B cell (primary cell): ENCODE measurements at regions not wholly inside any gene's neighbourhood (a gene's known extent, or its start where the extent isn't known, plus 50 kb on each side); places are given as distances from the start of the nearest gene placed in this dataset.

Experiments
- ATAC-seq: fragments of 200-7000 bp; cut with Tn5 transposase; one replicate; pipeline ENCODE4 v1.10.0; 2021; ENCODE audit warnings: low read depth, mild to moderate bottlenecking, moderate number of reproducible peaks, moderate library complexity
- CTCF ChIA-PET: fragments of 350-600 bp; sonication (Branson Sonifier 250); formaldehyde crosslinking; loops from one replicate; lab custom pipeline; 2021; ENCODE audit warnings: antibody characterized with exemption, inconsistent platforms; lab: Charles Lee
- POLR2A ChIA-PET: fragments of 350-600 bp; sonication (Branson Sonifier 250); formaldehyde crosslinking; loops from one replicate; lab custom pipeline; 2021; ENCODE audit warnings: antibody characterized with exemption; lab: Charles Lee
- DNase-seq: peaks from one replicate; pipeline ENCODE4 v3.0.0; 2013
- H2AFZ ChIP-seq: 2 replicates; pipeline ENCODE4 v1.6.1; 2012; ENCODE audit warnings: mild to moderate bottlenecking, low read depth, low read length; ENCODE audit not compliant: insufficient read depth, poor library complexity, severe bottlenecking
- H3K27ac ChIP-seq, 2 donors: 1 replicate in 1 of 2; 2 replicates in 1 of 2; pipeline ENCODE4 v1.5.1; 2012 to 2013; ENCODE audit warnings: low read length in 2 of 2, mild to moderate bottlenecking in 2 of 2, moderate library complexity in 1 of 2
- H3K27me3 ChIP-seq, 4 experiments: fragments of 200-600 bp in 1 of 4; sonication (generic) in 1 of 4; replicated peaks in 1 of 4; 1 replicate in 2 of 4; 2 replicates in 2 of 4; pipeline versions ENCODE4 v1.6.1 to v1.7.0; 2013 to 2016; ENCODE audit warnings: low read length in 3 of 4, mild to moderate bottlenecking in 2 of 4, mixed read lengths in 1 of 4, moderate library complexity in 1 of 4; ENCODE audit not compliant: insufficient read depth in 4 of 4, control insufficient read depth in 3 of 4; ENCODE audit errors: control extremely low read depth in 1 of 4
- H3K36me3 ChIP-seq, 2 experiments: replicated peaks in 1 of 2; 1 replicate in 1 of 2; 2 replicates in 1 of 2; pipeline versions ENCODE4 v1.6.1 to v1.7.1; 2013; ENCODE audit warnings: low read length in 1 of 2; ENCODE audit not compliant: insufficient read depth in 2 of 2, control insufficient read depth in 1 of 2; ENCODE audit errors: control extremely low read depth in 1 of 2, extremely low read depth in 1 of 2
- H3K4me1 ChIP-seq, 2 donors: fragments of 200-600 bp in 1 of 2; sonication (generic) in 1 of 2; 1 replicate in 1 of 2; 2 replicates in 1 of 2; pipeline versions ENCODE4 v1.5.1 to v1.6.1; 2013 to 2017; ENCODE audit warnings: low read length in 2 of 2; ENCODE audit not compliant: control insufficient read depth in 2 of 2, insufficient read depth in 2 of 2
- H3K4me2 ChIP-seq: replicated peaks from 2 replicates; pipeline ENCODE3; 2012; ENCODE audit warnings: mild to moderate bottlenecking, low read depth, low read length; ENCODE audit not compliant: poor library complexity, severe bottlenecking
- H3K4me3 ChIP-seq, 5 experiments: fragments of 200-600 bp in 1 of 5; sonication (generic) in 1 of 5; 1 replicate in 3 of 5; 2 replicates in 2 of 5; pipeline versions ENCODE4 v1.5.1 to v1.7.0; 2011 to 2016; ENCODE audit warnings: low read length in 4 of 5, mild to moderate bottlenecking in 4 of 5, low read depth in 2 of 5, control low read depth in 1 of 5, moderate library complexity in 1 of 5; ENCODE audit not compliant: insufficient read depth in 1 of 5; ENCODE audit errors: control extremely low read depth in 1 of 5, extremely low read depth in 1 of 5
- H3K79me2 ChIP-seq: fragments of 200-600 bp; sonication (generic); one replicate; pipeline ENCODE4 v1.6.0; 2016; ENCODE audit warnings: low read length; ENCODE audit not compliant: control insufficient read depth, insufficient read depth
- H3K9ac ChIP-seq: fragments of 200-600 bp; sonication (generic); 2 replicates; pipeline ENCODE4 v1.6.1; 2017; ENCODE audit warnings: mild to moderate bottlenecking, low read length, moderate library complexity
- H3K9me3 ChIP-seq, 3 donors: one replicate each; pipeline versions ENCODE4 v1.6.1 to v1.7.1; 2013; ENCODE audit warnings: low read length in 2 of 3; ENCODE audit not compliant: control insufficient read depth in 2 of 3, insufficient read depth in 1 of 3; ENCODE audit errors: control extremely low read depth in 1 of 3
- H4K20me1 ChIP-seq: 2 replicates; pipeline ENCODE4 v1.6.0; 2012; ENCODE audit warnings: mild to moderate bottlenecking, low read length; ENCODE audit not compliant: insufficient read depth, control insufficient read depth, poor library complexity, severe bottlenecking
- H3K27ac Mint-ChIP-seq: one replicate; pipeline ENCODE4 v1.8.0; 2021; ENCODE audit warnings: mixed read lengths
- H3K27me3 Mint-ChIP-seq: one replicate; pipeline ENCODE4 v1.8.0; 2021; ENCODE audit warnings: mixed read lengths
- H3K4me1 Mint-ChIP-seq: one replicate; pipeline ENCODE4 v1.8.0; 2021; ENCODE audit warnings: mixed read lengths
- H3K4me3 Mint-ChIP-seq: one replicate; pipeline ENCODE4 v1.8.0; 2021; ENCODE audit warnings: mixed read lengths
- H3K9me3 Mint-ChIP-seq: one replicate; pipeline ENCODE4 v1.8.0; 2022; ENCODE audit warnings: mixed read lengths; ENCODE audit not compliant: insufficient read depth
- CTCF ChIP-seq: fragments of 200-600 bp; IDR thresholded peaks from one replicate; pipeline ENCODE4 v1.8.0; 2022; ENCODE audit warnings: antibody characterized with exemption, mild to moderate bottlenecking
- EZH2 ChIP-seq: IDR thresholded peaks from 2 replicates; pipeline ENCODE4 v1.6.1; 2012; ENCODE audit warnings: borderline replicate concordance, low read depth, mild to moderate bottlenecking, moderate library complexity, low read length; ENCODE audit not compliant: insufficient read depth, poor library complexity, severe bottlenecking
- WGBS: methylation state at CpG from one replicate; pipeline ENCODE4 v1.1.5; 2013; ENCODE audit warnings: missing lambda C conversion rate; ENCODE audit not compliant: insufficient coverage; 5-methylcytosine and 5-hydroxymethylcytosine counted together
- intact Hi-C: fragments of 100-400 bp; cut with micrococcal nuclease; formaldehyde crosslinking; loops from one replicate; pipeline ENCODE4 v1.10.0; 2022

- Histone ChIP-seq H3K4me1 (no peaks in the 10 kb centered on the region), H2AFZ (no peak overlapping the region), H4K20me1 (no peaks in the 10 kb centered on the region), H3K9me3 (peaks cover 0 to 6% (median 0%) of the 10 kb centered on the region in 3 donors), H3K36me3 (no peaks in the 10 kb centered on the region), H3K79me2 (no peaks in the 10 kb centered on the region), H3K4me2 (no peak overlapping the region), H3K4me3 (no peak overlapping the region), H3K27me3 (no peaks in the 10 kb centered on the region), H3K27ac (no peak overlapping the region), H3K9ac (no peak overlapping the region)
- Mint-ChIP-seq H3K4me1 (no peaks in the 10 kb centered on the region), H3K9me3 (no peaks in the 10 kb centered on the region), H3K27me3 (no peaks in the 10 kb centered on the region), H3K4me3 (no peak overlapping the region), H3K27ac (no peak overlapping the region)
- TF ChIP-seq CTCF = no peak
- TF ChIP-seq EZH2 = no peak
- WGBS = 85% methylated on average over 1 of the region's 1 CpG
- intact Hi-C loops = no loop called here
- POLR2A ChIA-PET = no interaction called here
- CTCF ChIA-PET = no interaction called here
- DNase-seq (no peak), ATAC-seq (no peak)
These were observed 220.0 kb upstream of the MEOX2 start for GRCh38 chr7:15906436-15906835.

- DNase-seq (no peak), ATAC-seq (no peak)
- Histone ChIP-seq H3K9me3 (peaks cover 0 to 6% (median 0%) of the 10 kb centered on the region in 3 donors), H3K9ac (no peak overlapping the region), H3K4me2 (no peak overlapping the region), H3K27ac (no peak overlapping the region), H3K36me3 (no peaks in the 10 kb centered on the region), H3K4me3 (no peak overlapping the region), H3K4me1 (no peaks in the 10 kb centered on the region), H3K27me3 (no peaks in the 10 kb centered on the region), H3K79me2 (no peaks in the 10 kb centered on the region), H4K20me1 (no peaks in the 10 kb centered on the region), H2AFZ (no peak overlapping the region)
- no peaks in the 10 kb centered on the region for H3K27me3 Mint-ChIP-seq
- ChIA-PET CTCF (no interaction called here), POLR2A (no interaction called here)
- H3K4me3 Mint-ChIP-seq = no peak overlapping the region
- intact Hi-C loops = no loop called here
- H3K27ac Mint-ChIP-seq = no peak overlapping the region
- TF ChIP-seq CTCF (no peak), EZH2 (no peak)
- no peaks in the 10 kb centered on the region for H3K4me1 Mint-ChIP-seq
- WGBS = 72% methylated on average over 2 of the region's 8 CpGs
- no peaks in the 10 kb centered on the region for H3K9me3 Mint-ChIP-seq
These were observed 219.0 kb upstream of the MEOX2 start for GRCh38 chr7:15905251-15906040.
